ENCODE measurements at regions not wholly inside any gene's neighbourhood (a gene's known extent, or its start where the extent isn't known, plus 50 kb on each side); places are given as distances from the start of the nearest gene placed in this dataset.
"Not testable (repeated sequence)": the region's sequence is repeated elsewhere in the genome, so short reads cannot be mapped to it uniquely, and the experiment has no call there.

DNA sequence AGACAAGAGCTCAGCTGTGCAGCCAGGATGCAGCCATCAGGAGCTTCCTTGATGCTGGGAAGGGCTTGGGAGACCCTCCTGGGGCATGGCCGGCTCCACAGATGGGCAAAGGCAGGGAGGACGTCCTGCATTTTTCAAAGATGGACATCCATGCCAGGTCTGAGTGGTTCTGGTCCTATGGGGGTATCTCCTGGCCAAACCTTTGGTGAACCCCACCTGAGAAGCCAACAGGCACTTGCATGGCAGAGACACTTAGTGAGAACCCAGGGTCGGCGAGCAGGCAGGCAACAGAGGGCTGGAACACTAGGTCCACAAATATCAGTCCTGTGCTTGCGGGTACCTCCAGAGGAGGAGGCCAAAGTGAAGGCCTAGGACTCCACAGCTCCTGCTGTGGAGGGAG lies 70.0 kb downstream of the KCTD15 start:
- DNase-seq (ENCODE audit: low read depth in 2 of 3, low spot score in 2 of 3) = no peak

DNA sequence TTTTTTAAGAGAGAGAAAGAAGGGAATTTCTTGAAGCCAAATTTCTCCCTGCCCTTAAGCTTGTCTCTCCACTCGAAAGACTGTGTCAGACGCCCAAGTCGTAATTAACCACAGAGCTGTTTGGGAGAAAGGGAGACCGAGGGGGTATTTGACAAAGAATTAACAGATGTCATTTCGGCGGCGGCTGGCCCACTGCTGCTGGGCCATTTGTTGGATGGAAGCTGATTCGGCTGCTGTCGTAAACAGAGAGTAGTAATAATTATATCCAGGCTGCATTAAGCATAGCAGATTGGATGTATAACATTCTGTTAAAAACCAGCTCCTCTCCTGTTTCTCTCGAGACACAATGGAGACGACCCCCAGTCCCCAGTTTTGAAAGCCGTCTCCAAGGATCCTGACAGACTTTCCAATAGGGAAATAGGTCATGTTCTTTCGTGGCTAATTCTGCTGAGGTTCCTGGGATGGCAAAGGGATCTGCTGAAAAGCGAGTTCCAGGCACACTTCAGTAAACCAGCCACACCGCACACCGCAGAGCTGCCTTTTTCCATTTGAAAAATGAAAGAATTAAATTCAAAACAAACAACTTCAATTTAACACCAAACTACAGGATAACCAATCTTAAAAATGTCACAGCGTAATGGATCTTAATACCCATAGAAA lies 71.5 kb downstream of the KCTD15 start:
- DNase-seq (ENCODE audit: low read depth in 2 of 3, low spot score in 2 of 3) = no peak

- no peak for DNase-seq (ENCODE audit: low read depth in 2 of 3, low spot score in 2 of 3)
Measured at GRCh38 chr19:33868788-33869412, 72.2 kb downstream of the KCTD15 start.

DNA sequence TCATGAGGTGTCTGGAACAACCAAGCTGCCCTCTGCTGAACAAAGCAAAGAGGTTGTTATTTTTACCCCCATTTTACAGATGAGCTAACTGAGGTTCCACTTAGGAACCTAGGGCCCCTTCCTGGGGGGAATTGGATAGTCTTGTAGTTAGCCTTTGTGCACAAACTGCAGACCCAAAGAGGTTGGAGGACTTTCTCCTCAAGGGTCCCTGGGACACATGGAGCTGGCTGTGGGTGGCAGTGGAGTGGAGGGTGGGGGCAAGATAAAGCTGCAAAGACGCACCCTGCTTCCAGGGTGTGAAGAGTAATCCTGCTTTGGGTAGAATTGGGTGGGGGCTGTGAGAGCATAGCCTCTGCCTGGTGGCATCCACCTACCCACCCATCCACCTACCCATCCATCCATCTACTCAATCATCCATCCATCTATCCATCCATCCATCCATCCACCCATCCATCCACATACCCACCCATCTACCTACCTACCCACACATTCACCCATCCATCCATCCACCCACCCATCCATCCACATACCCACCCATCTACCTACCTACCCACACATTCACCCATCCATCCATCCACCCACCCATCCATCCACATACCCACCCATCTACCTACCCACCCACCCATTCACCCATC lies 73.7 kb downstream of the KCTD15 start:
- DNase-seq (ENCODE audit: low read depth in 2 of 3, low spot score in 2 of 3) = not testable (repeated sequence)

- no peak for DNase-seq (ENCODE audit: low read depth in 2 of 3, low spot score in 2 of 3)
Measured at GRCh38 chr19:33871605-33872004, 74.9 kb downstream of the KCTD15 start.

- no peak for DNase-seq (ENCODE audit: low read depth in 2 of 3, low spot score in 2 of 3)
Measured at GRCh38 chr19:33872445-33873320, 76.0 kb downstream of the KCTD15 start.

DNA sequence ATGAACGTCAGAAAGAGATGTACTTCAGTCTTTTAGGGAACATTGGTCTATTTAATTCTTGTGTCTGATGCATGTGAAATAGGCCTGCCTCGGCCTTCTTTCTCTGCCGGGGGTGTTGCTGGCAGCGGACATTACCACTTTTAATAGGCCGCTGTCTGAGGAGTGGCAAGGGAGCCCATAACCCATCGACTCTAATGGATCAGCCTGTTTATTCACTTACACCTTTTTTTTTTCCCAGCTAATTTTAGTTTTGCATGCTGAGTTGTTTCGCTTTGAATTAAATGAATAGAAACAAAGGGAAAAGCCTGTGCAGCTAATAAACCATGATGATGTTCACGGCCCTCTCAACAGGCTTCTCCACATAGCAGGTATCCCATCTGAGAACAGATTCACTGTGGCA lies 78.4 kb downstream of the KCTD15 start:
- DNase-seq (ENCODE audit: low read depth in 2 of 3, low spot score in 2 of 3) = no peak

GRCh38 chr19:33876192-33876591 lies 79.5 kb downstream of the KCTD15 start:
- no peak for DNase-seq (ENCODE audit: low read depth in 2 of 3, low spot score in 2 of 3)

GRCh38 chr19:33878030-33878544 lies 81.4 kb downstream of the KCTD15 start:
- no peak for DNase-seq (ENCODE audit: low read depth in 2 of 3, low spot score in 2 of 3)

GRCh38 chr19:33878910-33879810 lies 82.5 kb downstream of the KCTD15 start:
- no peak for DNase-seq (ENCODE audit: low read depth in 2 of 3, low spot score in 2 of 3)

DNA sequence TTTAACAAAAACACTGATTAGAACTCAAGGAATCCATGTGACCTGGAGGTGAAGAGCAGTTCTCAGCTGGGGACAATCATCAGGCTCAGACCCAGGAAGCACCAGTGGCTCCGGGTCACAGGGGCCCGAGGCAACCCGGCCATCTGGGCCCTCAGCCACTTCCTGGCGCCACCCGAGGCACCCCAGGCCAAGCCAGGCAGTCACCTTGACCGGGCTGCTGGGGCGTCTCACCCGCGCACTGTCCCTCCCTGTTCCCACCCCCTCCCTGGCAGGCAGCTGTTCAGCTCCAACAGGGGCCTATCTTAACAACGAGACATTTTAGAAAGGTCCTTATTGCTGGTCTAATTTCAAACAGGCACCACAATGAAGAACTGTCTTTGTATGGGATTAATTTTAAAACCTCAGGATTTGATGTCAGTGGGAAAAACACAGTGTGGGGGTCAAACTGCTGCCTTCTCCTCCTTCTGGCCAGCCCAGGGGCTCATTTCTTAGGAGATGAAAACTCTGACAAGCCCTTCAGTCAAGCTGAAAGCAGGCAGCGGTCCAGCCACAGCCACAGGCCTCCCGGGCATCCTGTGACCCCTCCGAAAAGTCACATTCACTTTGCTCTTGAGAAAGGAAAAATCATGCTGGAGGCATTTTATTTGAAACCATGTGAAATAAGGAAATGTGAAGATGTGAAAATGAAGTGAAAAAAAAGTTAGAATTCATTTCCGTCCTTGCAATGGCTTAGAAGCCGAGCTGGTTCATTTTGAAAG lies 83.3 kb downstream of the KCTD15 start:
- DNase-seq (ENCODE audit: low read depth in 2 of 3, low spot score in 2 of 3) = no peak

- DNase-seq (ENCODE audit: low read depth in 2 of 3, low spot score in 2 of 3) = no peak
Measured at GRCh38 chr19:33883859-33884519, 87.3 kb downstream of the KCTD15 start.

DNA sequence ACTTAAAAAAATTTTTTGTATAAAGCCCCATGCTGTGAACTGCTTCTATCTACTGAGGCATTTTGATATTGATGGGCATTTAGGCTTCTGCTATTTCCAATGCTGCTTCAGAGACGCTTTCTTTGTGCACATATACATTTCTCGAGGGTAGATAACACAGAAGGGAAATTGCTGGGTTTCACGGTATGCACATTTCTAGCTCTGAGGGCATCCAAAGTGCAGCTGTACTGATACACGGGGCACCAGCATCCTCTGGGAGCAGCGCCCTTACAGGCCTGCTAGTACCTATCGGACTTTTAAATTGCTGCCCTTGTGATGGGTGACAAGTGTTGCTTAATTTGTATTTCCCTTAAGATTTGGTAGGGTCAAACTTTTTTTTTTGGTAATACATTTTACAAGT lies 88.6 kb downstream of the KCTD15 start:
- no peak for DNase-seq (ENCODE audit: low read depth in 2 of 3, low spot score in 2 of 3)

DNA sequence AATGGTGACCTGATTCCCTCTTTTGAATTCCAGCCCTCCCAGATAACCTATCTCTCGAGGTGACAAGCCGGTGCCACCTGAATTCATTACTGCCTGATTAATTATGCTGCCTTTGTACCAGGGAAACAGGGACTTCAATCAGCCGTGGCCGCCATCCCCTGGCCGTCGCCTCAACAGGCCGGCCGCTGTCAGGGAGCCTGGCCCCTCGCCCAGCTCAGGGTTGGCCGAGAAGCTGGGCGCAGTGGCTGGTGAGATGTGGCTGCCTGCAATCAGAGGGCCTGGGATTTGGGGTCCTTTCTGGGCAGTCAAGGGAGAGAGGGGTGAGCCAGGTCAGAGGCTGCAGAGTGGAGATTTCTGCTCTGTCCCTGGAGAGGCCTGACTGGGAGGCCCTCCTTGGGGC lies 91.2 kb downstream of the KCTD15 start:
- no peak for DNase-seq (ENCODE audit: low read depth in 2 of 3, low spot score in 2 of 3)

- no peak for DNase-seq (ENCODE audit: low read depth in 2 of 3, low spot score in 2 of 3)
Measured at GRCh38 chr19:33888665-33889064, 92.0 kb downstream of the KCTD15 start.

- no peak for DNase-seq (ENCODE audit: low read depth in 2 of 3, low spot score in 2 of 3)
Measured at GRCh38 chr19:33890569-33890968, 93.9 kb downstream of the KCTD15 start.

- no peak for DNase-seq (ENCODE audit: low read depth in 2 of 3, low spot score in 2 of 3)
Measured at GRCh38 chr19:33891773-33892172, 95.1 kb downstream of the KCTD15 start.

DNA sequence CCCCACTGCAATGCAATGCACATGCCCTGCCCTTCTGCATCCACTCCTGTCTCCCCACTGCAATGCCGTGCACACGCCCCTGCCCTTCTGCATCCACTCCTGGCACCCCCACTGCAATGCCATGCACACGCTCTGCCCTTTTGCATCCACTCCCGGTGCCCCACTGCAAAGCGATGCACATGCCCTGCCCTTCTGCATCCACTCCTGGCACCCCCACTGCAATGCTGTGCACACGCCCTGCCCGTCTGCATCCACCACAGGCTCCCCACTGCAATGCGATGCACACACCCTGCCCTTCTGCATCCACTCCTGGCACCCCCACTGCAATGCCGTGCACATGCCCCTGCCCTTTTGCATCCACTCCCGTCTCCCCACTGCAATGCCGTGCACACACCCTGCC lies 98.1 kb downstream of the KCTD15 start:
- DNase-seq (ENCODE audit: low read depth in 2 of 3, low spot score in 2 of 3) = no peak

GRCh38 chr19:33895366-33895765 lies 98.7 kb downstream of the KCTD15 start:
- DNase-seq (ENCODE audit: low read depth in 2 of 3, low spot score in 2 of 3) = no peak
